NCI-H1105 (cell line): ENCODE measurements at regions not wholly inside any gene's neighbourhood (a gene's known extent, or its start where the extent isn't known, plus 50 kb on each side); places are given as distances from the start of the nearest gene placed in this dataset.
A peak's percentile ranks its signal among the peaks of the same experiment; 100 is the strongest.

Source experiments
- DNase-seq: peaks from one replicate; lab custom pipeline; 2025; lab: John Stamatoyannopoulos, UW

DNA sequence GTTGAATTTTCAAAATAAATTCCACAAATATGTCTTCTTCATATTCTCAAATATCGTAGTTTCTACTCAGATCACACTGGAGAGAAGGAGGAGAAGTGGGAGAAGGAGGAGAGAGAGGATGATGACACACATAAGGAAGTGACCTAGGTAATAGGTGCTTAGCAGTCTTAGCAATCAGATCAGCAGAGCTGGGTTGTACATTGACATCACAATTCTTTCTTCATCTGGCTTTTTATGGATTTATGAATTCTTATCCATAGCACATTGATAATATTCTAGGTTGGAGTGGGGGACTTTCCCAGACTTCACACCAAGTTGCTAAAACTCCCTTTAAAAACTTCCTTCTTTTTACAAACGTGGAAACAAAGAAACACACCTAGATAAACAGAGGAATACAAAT, 86.9 kb downstream of the FGF9 start:
- DNase-seq: no peak

DNA sequence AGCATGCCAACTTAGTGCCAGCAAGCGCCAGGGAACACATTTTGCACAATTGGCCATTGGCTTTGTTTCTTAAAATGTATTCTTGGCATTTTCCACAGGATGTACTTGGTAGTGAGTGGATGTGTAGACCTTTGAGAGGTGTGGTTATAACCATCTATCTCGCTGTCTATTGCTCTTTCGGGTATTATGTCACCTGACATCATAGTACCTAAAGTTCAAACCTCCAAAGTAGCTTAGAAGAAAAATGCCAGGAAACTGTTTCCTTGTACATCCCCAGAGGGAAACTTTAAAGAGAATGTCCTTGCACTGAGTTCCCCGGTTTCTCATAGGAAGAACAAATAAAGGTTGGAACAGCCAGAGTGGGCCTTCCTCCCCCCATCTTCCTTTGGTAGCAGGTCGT, 87.6 kb downstream of the FGF9 start:
- DNase-seq: no peak

DNA sequence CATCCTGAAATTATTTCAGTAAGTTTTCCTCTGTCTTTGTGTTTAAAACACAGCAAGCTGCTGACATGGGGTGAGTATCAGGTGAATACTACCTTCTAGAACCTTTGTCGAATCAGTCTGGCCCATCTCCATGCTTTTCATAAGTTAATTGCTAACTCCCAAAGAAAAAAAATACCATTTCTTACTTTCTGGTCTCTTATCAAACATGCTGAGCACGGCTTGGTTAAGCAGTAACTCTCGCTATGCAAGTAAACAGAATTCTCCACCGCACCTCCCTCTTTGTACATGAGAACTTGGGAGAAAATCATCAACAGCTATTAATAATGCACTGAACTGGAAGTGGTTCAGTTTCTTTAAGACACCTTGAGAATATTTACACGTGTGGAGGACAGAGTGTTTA, 88.6 kb downstream of the FGF9 start:
- no peak for DNase-seq

DNA sequence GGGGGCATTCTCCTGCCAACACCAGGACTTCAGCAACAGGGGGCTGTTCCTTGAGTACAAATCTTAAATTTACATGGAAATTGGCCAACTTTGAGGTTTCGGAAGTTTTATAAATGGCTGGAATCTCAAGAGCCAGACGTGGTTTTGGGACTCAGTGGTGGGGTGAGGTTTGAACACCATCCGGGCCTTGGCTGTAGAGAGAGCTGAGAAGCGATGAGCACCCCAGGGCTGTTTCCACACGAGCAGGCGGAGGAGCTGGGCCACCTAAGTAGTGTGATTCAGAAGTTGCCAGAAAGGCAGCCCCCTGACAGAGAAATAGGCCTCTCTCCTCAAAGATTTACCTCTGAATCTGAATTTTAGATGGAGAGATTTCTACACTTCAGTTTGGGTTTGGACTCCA, 89.0 kb downstream of the FGF9 start:
- DNase-seq: no peak

DNA sequence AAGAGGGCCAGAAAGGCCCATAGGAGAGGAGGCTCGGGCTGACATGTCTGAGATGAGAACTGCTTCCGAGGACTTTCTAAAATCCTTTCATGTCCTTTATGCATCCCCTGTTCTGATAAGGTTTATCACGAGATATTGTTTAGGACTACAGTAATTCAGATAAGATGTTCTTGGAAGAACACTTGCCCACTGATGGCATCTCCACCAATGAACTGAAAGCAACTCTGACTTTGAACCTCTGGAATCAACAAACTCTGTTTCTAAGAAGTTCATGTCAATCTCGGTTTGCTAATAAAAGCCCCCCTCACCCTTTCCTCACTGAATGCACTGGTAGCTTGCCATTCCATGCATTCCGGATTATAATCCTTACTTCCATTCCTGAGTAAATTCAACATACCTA, 90.9 kb downstream of the FGF9 start:
- no peak for DNase-seq

DNA sequence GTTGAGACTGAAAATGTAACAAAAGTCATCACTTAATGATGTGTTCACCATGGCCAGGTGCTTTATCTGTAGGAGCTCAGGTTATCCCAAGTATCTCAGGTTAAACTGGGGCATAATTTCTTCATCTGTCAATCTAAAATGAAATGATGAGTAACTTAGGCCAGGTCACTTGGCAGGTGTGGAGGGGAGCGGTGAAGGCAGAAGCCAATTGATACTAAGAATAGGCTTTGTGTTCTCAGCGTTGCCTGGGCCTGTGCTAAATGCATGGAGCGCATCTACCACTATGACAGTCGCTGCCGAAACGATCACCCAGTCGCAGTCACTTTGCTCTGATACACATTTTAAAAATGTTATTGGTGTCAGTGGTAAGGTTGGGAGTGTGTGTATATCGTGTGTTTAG, 91.6 kb downstream of the FGF9 start:
- no peak for DNase-seq

DNA sequence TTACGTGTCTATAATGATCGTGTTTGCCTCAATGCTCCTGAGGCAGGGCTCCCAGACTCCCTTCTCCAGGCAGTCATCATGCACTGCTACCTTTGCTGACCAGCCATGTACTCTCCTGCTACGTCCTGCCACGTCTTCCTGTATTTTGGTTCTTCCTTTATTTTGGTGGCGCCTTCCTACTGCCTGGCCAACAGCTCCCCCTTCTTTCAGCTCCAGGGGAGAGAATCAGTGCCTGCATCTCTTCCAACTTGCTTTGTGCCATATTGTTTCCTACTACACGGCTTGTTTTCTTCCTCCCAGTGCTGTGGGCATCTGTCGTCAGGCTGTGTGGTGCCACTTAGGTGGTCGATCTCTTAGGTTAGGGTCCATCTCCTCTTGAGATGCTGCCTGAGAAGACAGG, 96.2 kb downstream of the FGF9 start:
- no peak for DNase-seq

DNA sequence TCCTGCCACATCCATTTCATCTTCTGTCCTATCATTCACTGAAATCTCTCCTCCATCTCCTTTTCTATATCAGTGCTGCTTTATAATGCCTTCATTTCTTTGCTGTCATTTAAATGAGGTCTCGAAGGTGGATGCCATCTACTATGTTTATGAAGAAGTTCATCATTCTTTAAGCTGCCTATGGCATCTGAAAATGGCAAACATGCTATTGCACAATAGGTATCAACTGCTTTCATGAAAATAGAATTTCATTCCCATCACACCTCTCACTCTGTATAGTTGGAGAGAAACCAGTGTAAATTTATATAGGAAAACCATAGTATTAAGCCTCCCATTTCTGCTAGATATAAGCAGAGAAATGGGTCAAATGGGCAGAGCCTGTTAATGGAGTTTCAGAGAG, 100.2 kb downstream of the FGF9 start:
- DNase-seq: no peak

DNA sequence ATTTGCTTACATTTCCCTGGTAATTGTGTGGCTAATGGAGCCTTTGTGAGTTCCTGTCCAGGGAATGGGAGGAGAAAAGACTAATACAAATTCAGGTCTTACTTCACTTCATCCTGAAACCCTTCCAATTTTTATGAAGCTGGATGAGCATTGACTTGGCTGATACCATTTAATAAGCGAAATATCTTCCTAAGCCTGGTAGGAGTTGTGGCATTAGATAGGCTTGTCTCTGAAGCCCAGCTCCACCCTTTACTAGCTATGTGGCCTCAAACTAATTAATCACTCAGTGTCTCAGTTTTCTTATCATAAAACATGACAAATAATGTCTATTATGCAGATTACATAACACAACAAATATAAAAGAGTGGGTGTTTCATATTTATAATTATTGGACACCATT, 106.3 kb downstream of the FGF9 start:
- DNase-seq: no peak

DNA sequence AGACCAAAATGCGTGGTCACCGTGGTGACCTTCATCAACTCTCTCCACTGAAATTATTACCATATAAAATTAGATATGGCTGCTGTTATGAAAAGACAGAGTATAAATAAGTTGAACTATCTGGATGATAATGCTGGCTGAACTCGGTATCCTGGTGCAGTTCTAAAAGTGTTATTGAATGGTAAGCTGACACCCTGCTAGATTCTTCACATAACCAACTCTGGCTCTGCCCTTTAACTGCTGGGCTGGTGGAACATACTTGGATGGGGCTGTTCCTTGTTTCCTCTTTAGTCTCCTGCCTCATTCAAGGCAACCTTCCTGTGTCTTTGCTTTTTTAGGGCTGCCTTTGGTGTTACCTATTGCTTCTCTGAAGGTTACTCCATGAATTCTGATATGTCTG, 106.9 kb downstream of the FGF9 start:
- no peak for DNase-seq

DNA sequence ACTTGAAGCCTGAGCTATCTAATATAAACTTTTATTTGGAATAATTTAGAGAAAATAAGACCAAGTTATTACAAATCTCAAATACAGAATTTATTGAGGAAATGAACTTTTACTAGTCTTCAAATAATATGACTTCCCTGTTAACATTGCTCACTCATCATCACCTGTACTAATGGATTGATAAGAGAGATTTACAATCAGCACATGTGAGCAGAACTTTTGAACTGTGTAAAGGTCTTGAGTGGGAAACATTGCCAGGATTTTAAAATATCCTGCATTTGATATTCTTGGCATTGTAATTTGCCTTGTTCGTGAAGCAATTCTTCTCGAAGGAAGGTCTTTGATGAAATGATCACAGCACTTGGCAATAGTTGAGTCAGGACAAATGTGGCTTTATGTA, 111.9 kb downstream of the FGF9 start:
- DNase-seq: no peak

DNA sequence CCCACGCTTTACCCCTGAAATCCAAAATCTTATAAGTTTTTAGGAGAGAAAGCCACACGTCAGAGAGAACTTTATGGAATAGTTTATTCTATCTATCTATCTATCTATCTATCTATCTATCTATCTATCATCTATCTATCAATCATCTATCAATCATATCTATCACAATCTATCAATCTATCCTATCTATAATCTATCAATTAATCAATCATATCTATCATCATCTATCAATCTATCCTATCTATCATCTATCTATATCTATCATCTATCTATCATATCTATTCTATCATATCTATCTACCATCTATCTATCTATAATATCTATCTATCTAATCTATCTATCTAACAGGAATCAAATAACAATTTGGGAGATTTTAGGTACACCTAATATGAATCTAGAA, 115.1 kb downstream of the FGF9 start:
- DNase-seq: no peak

DNA sequence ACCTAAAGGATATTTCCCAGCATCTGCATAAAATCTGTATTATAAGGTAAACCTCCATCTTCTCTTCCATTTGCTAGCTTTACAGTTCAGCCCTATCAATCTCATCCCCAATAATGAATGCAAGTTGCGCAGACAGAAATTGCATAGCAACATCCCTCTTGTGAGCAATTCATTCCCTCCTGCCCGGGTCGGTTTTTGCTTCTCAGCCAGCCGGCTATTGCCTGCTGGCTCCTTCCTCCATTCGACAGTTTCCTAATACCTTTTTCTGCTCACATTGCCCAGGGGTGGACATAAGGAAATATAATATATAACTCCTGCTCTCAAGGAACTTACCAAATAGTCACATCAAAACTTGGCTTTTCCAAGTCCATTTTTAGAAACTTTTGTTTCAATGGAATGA, 125.2 kb downstream of the FGF9 start:
- no peak for DNase-seq

DNA sequence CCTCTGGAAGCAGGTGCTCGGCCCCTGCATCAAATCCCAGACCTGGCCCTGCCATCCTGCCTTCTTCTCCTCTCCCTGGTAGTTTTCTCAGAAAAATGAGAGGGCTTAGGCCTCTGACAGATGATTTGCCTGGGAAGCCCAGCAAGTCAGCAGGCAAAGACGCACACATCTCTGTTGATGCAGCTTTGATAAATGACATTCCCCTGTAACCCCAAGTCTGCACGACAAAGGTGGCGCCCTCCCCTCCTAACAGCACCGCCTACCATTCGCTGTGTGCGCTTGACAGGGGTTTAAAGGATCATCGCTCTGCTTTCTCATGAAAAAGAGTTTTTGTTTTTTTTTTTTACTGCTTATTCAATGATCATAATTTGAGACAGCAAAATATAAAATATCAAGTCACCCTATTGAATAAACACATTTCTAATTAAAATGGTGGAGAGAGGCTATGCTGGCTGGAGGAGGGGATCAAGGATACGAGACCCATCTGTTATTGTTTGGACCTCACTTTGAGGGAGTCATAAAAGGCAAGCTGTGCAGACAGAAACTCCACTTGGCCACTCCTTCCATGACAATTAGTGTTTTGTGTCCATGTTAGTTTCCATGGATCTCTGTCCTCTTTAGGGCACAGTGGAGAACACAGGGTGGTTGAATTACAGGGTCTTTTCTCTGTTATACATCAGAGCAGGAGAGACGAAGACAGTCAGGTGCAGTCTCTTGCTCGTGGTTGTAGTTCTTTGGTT, 126.1 kb downstream of the FGF9 start:
- DNase-seq: no peak

DNA sequence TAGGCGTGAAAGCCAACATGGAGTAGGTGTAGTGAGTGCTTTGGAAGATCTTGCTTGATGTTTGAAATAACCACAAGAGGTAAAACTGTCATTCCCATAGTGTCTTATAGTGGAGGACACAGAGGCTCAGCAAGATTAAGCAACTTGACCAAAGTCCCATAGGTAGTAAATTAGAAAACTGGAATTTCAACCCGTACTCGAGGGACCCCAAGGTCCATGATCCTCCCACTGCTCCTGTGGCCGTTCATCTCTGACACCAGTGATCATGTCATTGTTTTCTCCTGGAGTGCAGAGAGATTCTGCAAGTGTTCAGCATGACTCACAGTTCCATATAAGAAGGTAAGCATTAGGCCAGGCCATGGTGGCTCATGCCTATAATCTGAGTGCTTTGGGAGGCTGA, 126.9 kb downstream of the FGF9 start:
- no peak for DNase-seq

DNA sequence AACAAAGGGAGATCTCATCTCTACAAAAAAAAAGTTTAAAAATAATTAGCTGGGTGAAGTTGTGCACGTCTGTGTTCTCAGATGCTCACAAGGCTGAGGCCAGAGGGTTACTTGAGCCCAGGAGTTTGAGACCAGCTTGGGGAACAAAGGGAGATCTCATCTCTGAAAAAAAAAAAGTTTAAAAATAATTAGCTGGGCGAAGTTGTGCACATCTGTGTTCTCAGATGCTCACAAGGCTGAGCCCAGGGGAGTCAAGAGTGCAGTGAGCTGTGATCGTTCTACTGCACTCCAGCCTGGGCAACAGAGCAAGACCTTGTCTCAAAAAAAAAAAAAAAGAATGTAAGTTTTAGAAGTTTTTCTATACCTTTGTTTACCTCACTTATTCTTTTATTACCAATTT, 127.3 kb downstream of the FGF9 start:
- no peak for DNase-seq

DNA sequence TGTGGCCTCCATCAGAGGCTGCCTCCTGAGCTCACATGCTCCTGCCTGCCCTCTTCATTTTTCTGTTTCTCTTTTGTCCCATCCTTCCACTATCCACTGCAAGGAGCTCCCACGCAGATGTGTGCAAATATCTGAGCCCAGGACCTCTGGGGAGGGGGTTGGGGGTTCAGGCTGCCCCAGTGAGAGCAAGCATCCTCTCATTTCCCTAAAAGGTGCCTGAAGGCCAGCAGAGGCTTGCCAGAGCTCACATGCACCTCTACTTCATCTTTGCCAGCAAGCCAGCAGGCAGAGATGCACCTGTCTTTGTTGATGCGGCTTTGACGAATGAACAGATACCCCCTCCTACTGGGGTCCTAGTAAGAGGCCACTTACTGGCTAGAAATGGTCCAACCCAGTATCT, 128.8 kb downstream of the FGF9 start:
- DNase-seq: no peak

DNA sequence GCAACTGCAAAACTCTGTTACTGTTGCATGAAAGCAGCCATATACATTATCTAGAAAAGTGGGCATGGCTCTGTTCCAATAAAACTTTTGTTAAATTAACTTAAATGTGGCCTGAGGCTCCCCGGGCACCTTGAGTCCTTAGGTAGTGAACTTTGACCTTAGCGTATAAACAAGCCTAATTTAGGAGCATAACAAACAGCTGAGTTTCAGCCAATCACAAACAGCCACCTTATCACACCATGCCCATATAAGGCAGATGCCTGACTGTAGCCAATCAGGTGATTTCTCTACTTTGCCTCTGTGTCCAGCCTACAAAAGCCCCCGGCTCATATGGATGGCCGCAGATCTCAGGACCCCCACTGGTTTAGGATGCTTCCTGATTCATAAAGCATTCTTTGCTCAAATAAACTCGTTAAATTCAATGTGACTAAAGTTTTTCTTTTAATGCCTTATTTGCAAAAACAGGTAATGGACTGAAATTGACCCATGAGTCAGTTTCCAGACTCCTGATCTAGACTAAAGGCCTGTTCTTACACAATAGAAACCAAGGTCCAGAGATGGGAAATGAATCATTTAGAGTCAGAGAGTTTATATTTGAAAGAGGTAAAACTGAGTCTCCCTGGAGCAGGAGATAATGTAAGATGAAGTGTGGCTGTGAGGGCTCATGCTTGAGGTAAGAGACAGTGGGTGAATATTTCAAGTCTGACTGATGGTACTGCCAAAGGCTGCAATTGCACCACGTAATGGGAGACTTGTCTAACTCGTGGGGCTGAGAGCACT, 130.2 kb downstream of the FGF9 start:
- no peak for DNase-seq

DNA sequence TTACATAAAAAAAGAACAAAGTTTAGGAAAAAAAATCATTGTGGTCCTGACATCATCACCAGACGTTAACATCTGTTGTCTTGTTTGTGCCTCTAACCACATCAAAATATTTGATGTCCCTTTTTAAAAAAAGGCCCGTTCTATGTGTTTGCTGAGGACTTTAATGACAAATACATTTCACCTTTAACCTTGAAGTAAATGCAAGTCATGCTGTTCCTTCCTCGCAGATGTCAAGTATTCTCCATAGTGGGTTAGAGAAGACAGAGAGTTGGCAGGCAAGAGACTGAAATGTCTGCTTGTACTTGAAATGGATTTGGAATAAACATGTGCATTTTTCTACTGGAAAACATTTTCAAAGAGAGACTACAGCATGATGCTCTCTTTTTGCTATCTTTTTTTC, 134.9 kb downstream of the FGF9 start:
- no peak for DNase-seq

DNA sequence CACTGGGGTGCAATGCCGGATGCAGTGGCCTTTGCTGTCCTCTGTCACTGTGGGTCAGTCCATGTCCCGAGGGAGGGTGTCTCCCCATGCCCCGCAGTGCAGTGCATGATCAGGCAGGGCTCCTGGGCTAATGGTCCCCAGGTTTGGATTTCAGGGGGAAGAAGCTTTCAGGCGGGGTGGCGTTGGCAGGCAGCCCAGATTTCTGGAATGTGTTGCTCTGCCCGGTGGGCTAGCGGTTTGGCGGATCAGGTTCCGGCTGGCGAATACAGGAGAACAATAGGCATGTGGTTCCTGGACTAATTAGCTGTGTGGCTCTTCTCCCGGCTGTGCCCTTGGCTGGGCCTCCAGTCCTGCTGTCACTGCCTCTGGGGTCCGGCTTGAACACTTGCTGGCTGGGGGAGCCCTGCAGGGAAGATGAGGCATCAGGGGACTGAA, 141.3 kb downstream of the FGF9 start:
- peak; percentile 77 for DNase-seq

DNA sequence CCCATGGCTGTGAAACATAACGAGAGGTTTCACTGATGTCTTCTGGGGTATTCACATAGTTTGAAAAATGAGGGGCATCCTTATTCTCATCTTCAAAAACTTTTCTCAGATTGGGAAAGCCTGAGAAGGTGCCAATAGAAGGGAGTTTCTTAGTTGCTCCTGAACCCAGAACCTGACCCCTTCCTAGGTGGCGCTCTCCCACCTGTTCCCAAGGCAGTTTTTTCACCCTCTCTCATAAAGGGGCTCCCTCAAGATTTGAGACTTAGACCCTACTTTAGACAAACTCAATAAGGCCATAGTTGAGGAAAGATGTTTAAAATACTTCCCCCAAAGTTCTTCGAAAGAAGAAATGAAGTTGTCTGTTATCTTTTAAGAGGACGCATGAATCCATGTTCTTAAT, 142.2 kb downstream of the FGF9 start:
- no peak for DNase-seq

DNA sequence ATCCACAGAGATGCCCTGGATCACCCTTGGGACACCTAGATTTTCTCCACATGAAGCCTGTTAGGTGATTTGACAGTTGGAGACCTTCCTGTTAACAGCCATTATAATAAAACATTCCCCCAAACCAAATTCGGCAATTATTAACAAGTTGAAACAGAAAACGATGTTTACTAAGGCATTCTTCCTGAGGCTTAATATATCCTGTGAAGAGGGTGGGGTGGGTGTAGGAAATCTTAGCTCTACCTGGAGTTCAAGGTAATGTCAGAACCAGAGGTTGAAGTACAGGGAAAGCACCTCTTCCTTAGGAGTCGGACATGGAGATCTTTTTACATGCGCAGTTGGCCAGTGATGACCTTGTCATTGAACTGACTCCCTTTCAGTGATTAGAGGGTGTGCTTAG, 143.0 kb downstream of the FGF9 start:
- no peak for DNase-seq

DNA sequence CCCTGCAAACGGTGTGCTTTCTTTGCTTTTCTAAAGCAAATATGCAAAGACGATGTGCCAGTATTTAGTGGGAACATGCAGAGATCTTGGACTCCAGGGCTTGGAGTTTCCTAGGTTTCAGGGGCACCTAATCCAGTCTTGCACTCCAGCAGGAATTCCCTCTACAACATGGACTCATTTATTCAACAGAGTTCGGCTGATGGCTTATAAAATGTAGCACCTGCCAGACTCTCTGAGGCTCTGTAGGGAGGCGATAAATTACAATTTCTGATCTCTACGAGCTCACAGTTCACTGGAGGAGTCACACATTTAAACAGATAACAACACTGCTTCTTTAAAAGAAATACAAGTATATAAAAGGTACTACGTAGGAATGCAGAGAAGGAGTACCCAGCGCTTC, 143.7 kb downstream of the FGF9 start:
- DNase-seq: no peak

DNA sequence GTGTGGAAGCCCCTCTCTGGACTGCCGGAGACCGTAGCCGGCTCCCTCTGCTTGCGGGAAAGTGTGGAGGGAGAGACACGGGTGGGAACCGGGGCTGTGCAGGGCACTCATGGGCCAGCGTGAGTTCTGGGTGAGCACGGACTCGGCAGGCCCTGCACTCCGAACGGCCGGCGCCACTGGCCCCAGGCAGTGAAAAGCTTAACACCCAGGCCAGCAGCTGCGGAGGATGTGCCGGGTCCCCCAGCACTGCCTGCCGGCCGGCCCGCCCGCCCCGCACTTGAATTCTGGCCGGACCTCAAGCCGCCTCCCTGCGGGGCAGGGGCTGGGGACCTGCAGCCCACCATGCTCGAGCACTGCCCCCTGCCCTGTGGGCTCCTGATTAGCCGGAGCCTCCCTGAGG, 147.0 kb downstream of the FGF9 start:
- DNase-seq: no peak
